GM23248 (cell line): ENCODE measurements at regions not wholly inside any gene's neighbourhood (a gene's known extent, or its start where the extent isn't known, plus 50 kb on each side); places are given as distances from the start of the nearest gene placed in this dataset.

Experiments
- DNase-seq: peaks from one replicate; pipeline ENCODE4 v3.0.0-alpha.2; 2015
- H2AFZ ChIP-seq: fragments of 200-600 bp; sonication (generic); 2 replicates; pipeline ENCODE4 v1.6.1; 2016; ENCODE audit warnings: antibody characterized with exemption
- H3F3A ChIP-seq: fragments of 200-600 bp; sonication (generic); 2 replicates; pipeline ENCODE4 v1.6.1; 2016; ENCODE audit warnings: mild to moderate bottlenecking, antibody characterized with exemption, mixed run types; ENCODE audit not compliant: insufficient read depth
- H3K27ac ChIP-seq: fragments of 200-600 bp; sonication (generic); 2 replicates; pipeline ENCODE4 v1.5.1; 2016; ENCODE audit warnings: mild to moderate bottlenecking
- H3K27me3 ChIP-seq: fragments of 200-600 bp; sonication (generic); replicated peaks from 2 replicates; pipeline ENCODE4 v1.6.1; 2016; ENCODE audit warnings: mild to moderate bottlenecking; ENCODE audit not compliant: insufficient read depth
- H3K36me3 ChIP-seq: fragments of 200-600 bp; sonication (generic); 2 replicates; pipeline ENCODE4 v1.6.1; 2016; ENCODE audit warnings: low read depth, mild to moderate bottlenecking
- H3K4me1 ChIP-seq: fragments of 200-600 bp; sonication (generic); 2 replicates; pipeline ENCODE4 v1.6.1; 2016; ENCODE audit warnings: mild to moderate bottlenecking; ENCODE audit not compliant: insufficient read depth
- H3K4me2 ChIP-seq: fragments of 200-600 bp; sonication (generic); one replicate; pipeline ENCODE4 v1.6.1; 2016; ENCODE audit warnings: mild to moderate bottlenecking; ENCODE audit not compliant: unreplicated experiment
- H3K4me3 ChIP-seq: fragments of 200-600 bp; sonication (generic); 2 replicates; pipeline ENCODE4 v1.5.1; 2016; ENCODE audit warnings: mild to moderate bottlenecking
- H3K79me2 ChIP-seq: fragments of 200-600 bp; sonication (generic); 2 replicates; pipeline ENCODE4 v1.6.1; 2016; ENCODE audit warnings: mild to moderate bottlenecking; ENCODE audit not compliant: insufficient read depth
- H3K9ac ChIP-seq: fragments of 200-600 bp; sonication (generic); 2 replicates; pipeline ENCODE4 v1.6.1; 2016; ENCODE audit warnings: mild to moderate bottlenecking
- H3K9me2 ChIP-seq: fragments of 200-600 bp; sonication (generic); 2 replicates; pipeline ENCODE4 v1.6.1; 2016; ENCODE audit warnings: mixed run types, mild to moderate bottlenecking, moderate library complexity; ENCODE audit not compliant: insufficient read depth
- H3K9me3 ChIP-seq: fragments of 200-600 bp; sonication (generic); one replicate; pipeline ENCODE4 v1.6.1; 2017; ENCODE audit warnings: low read depth
- H4K20me1 ChIP-seq: fragments of 200-600 bp; sonication (generic); 2 replicates; pipeline ENCODE4 v1.6.0; 2016; ENCODE audit not compliant: insufficient read depth
- EZH2 ChIP-seq: fragments of 200-600 bp; sonication (generic); IDR thresholded peaks from 2 replicates; pipeline ENCODE4 v1.6.1; 2018; ENCODE audit warnings: antibody characterized with exemption, mild to moderate bottlenecking; ENCODE audit not compliant: insufficient read depth, poor library complexity, severe bottlenecking
- EZH2phosphoT487 ChIP-seq: fragments of 200-600 bp; sonication (generic); IDR thresholded peaks from 2 replicates; pipeline ENCODE4 v1.6.1; 2018; ENCODE audit warnings: antibody characterized with exemption, moderate library complexity, mild to moderate bottlenecking, low read depth; ENCODE audit not compliant: insufficient read depth
- WGBS, 2 experiments: methylation state at CpG; one replicate each; pipeline ENCODE4 v1.1.6; 2015 to 2017; ENCODE audit warnings: low lambda C conversion rate in 2 of 2, low coverage in 1 of 2; ENCODE audit errors: missing lambda C conversion rate in 2 of 2; 5-methylcytosine and 5-hydroxymethylcytosine counted together
- in situ Hi-C: fragments of 300-500 bp; cut with MboI; formaldehyde crosslinking; loops from 2 replicates; pipeline ENCODE4 v1.15.0; 2020

DNA sequence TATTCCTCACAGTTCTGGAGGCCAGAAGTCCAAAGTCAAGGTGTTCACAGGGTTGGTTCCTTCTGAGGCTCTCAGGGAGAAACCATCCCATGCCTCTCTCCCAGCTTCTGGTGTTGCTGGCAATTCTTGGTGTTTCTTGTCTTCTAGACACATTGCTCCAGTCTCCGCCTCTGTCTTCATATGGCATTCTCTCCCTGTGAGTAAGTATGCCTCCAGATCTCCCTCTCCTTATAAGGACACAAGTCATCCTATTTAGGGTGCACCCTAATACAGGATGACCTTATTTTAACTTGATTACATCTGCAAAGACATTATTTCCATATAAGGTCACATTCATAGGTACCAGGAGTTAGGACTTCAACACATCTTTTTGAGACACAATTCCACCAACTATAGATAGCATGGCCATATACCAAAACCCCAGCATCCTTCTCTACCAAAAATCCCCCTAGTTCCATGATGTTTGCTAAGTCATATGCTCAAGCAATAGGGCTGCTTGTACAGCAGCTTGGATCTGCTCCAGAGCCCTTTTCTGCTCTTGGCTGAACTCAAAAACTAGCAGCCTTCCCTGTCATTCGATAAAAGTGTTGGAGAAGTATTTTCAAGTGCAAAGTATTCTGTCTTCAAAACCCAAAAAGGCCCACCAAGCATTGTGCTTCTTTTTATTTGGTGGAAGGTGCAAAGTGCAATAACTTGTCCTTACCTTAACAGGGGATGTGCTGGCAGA, 79.2 kb upstream of the CMKLR1 start:
- H3F3A ChIP-seq = no peaks in the 10 kb centered on the region
- no peak overlapping the region for H3K9ac ChIP-seq
- DNase-seq = peak; percentile 26
- no peaks in the 10 kb centered on the region for H3K9me2 ChIP-seq
- 26 to 30% methylated on average over 2 of the region's 2 CpGs for WGBS, 2 experiments
- no peak overlapping the region for H2AFZ ChIP-seq
- no peak overlapping the region for H3K4me3 ChIP-seq
- H3K79me2 ChIP-seq = no peaks in the 10 kb centered on the region
- H3K36me3 ChIP-seq = no peaks in the 10 kb centered on the region
- in situ Hi-C loops = no loop called here
- H3K27me3 ChIP-seq = no peaks in the 10 kb centered on the region
- H3K4me1 ChIP-seq = 0 out of 2 replicates have a peak, but pooled peaks cover 5% of the 10 kb centered on the region
- no peak overlapping the region for H3K4me2 ChIP-seq
- TF ChIP-seq EZH2 (no peak), EZH2phosphoT487 (no peak)
- H3K9me3 ChIP-seq = no peaks in the 10 kb centered on the region
- no peaks in the 10 kb centered on the region for H4K20me1 ChIP-seq
- no peak overlapping the region for H3K27ac ChIP-seq

DNA sequence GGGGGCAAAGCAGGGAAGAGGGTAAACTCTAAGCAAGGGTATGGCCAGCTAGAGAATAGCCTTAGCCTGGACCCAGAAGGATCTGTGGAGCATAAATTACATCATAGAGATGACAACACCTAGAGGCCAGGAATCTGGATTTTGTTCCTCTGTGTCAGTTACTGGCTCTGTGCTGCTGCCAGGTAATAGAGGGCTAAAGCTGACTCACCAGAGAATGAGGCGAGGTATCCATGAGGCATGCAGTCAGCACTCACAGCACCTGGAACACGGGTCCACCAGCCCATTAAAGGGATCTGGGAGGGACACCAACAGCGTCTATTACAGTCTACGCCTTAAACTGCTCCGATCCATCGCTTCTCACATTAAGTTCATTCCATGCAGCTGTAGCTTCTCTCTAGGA, 74.9 kb upstream of the CMKLR1 start:
- H3K9me3 ChIP-seq = no peaks in the 10 kb centered on the region
- peaks cover 12% of the 10 kb centered on the region; the same call in 1 of the 2 replicates for H3K27me3 ChIP-seq
- no peak overlapping the region for H3K27ac ChIP-seq
- H3K36me3 ChIP-seq = no peaks in the 10 kb centered on the region
- no peaks in the 10 kb centered on the region for H3K4me1 ChIP-seq
- H3K79me2 ChIP-seq = no peaks in the 10 kb centered on the region
- no peak overlapping the region for H3K4me2 ChIP-seq
- no peak overlapping the region for H3K4me3 ChIP-seq
- H3F3A ChIP-seq = no peaks in the 10 kb centered on the region
- in situ Hi-C loops = no loop called here
- TF ChIP-seq EZH2phosphoT487 (no peak), EZH2 (no peak)
- no peaks in the 10 kb centered on the region for H4K20me1 ChIP-seq
- H3K9ac ChIP-seq = no peak overlapping the region
- no peaks in the 10 kb centered on the region for H3K9me2 ChIP-seq
- no peak for DNase-seq
- WGBS, 2 experiments = 57 to 59% methylated on average over 6 of the region's 6 CpGs
- H2AFZ ChIP-seq = no peak overlapping the region

DNA sequence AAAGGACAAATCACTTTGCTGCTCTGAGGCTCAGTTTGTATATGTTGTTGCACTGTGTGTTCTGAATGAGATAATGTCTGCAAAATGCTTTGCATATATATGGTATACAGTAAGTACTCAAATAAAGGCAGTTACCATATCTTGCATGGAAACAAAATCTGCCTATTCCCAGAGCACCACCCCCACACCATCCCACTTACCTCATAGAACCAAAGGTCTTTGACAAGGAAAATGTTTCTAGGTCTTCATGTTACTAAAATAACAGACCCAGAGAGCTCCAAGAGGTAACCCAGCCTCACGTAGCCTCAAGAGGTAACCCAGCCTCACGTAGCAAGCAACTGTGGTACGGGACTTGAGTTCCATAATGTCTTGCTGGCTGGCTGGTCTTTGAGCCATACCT, 71.6 kb upstream of the CMKLR1 start:
- H3K4me2 ChIP-seq = no peak overlapping the region
- DNase-seq = no peak
- H3F3A ChIP-seq = no peaks in the 10 kb centered on the region
- no peaks in the 10 kb centered on the region for H3K4me1 ChIP-seq
- H3K4me3 ChIP-seq = no peak overlapping the region
- no peaks in the 10 kb centered on the region for H3K9me3 ChIP-seq
- TF ChIP-seq EZH2 = no peak
- no peak for TF ChIP-seq EZH2phosphoT487
- no peak overlapping the region for H3K9ac ChIP-seq
- H3K79me2 ChIP-seq = no peaks in the 10 kb centered on the region
- no peak overlapping the region for H2AFZ ChIP-seq
- H3K27ac ChIP-seq = no peak overlapping the region
- no peaks in the 10 kb centered on the region for H3K36me3 ChIP-seq
- H3K9me2 ChIP-seq = no peaks in the 10 kb centered on the region
- WGBS, 2 experiments = 42 to 49% methylated on average over 3 of the region's 3 CpGs
- in situ Hi-C loops = no loop called here
- peaks cover 12% of the 10 kb centered on the region; the same call in 1 of the 2 replicates for H3K27me3 ChIP-seq
- H4K20me1 ChIP-seq = no peaks in the 10 kb centered on the region

DNA sequence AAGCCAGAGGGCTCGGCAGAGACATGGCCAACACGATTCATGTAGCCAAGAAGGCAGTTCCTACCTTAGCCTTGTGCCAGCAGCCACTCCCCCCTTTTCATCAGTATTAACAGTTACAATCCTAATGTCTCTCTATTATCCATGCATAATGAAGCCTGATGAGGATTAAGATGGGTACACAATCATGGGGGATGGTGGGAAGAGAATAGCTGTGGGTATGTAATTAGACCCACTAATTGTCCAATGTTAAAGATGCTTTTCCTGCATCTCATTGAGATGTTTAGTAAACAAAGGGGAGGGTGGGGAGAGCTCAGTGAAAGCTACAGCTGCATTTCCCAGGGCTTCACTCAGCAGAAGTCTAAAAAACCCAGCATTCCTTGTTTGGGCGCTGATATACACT, 70.4 kb upstream of the CMKLR1 start:
- Histone ChIP-seq H3K4me2 (no peak overlapping the region), H2AFZ (no peak overlapping the region), H3K9me3 (no peaks in the 10 kb centered on the region), H3K4me3 (no peak overlapping the region), H3K36me3 (no peaks in the 10 kb centered on the region), H3K4me1 (no peaks in the 10 kb centered on the region), H3K9me2 (no peaks in the 10 kb centered on the region), H3K79me2 (no peaks in the 10 kb centered on the region), H3K27ac (no peak overlapping the region), H3K9ac (no peak overlapping the region), H3F3A (no peaks in the 10 kb centered on the region), H4K20me1 (no peaks in the 10 kb centered on the region), H3K27me3 (peaks cover 12% of the 10 kb centered on the region; the same call in 1 of the 2 replicates)
- no peak for DNase-seq
- no peak for TF ChIP-seq EZH2
- no peak for TF ChIP-seq EZH2phosphoT487
- 20 to 22% methylated on average over 3 of the region's 3 CpGs for WGBS, 2 experiments
- in situ Hi-C loops = no loop called here
